Mammary epithelial cell (primary cell): ENCODE measurements at regions not wholly inside any gene's neighbourhood (a gene's known extent, or its start where the extent isn't known, plus 50 kb on each side); places are given as distances from the start of the nearest gene placed in this dataset.

Experiments used
- CTCF ChIP-seq, 2 donors: IDR thresholded peaks in 1 of 2; conservative IDR thresholded peaks in 1 of 2; 2 replicates each; pipeline ENCODE4 v1.5.1; 2011 to 2012; ENCODE audit warnings: inconsistent platforms in 2 of 2, low read length in 2 of 2, mild to moderate bottlenecking in 2 of 2, control low read depth in 1 of 2, low read depth in 1 of 2; ENCODE audit not compliant: insufficient read depth in 1 of 2; ENCODE audit errors: extremely low read depth in 1 of 2
- EZH2 ChIP-seq: IDR thresholded peaks from 2 replicates; pipeline ENCODE4 v1.6.1; 2012; ENCODE audit warnings: low read length, inconsistent platforms, borderline replicate concordance

GRCh38 chr3:154970797-154971196 is 109.3 kb upstream of the MME start:
- TF ChIP-seq CTCF (conservative IDR thresholded peaks at IDR 0.05 in 1 of 2, IDR thresholded peaks at IDR 0.05 in 1 of 2; ENCODE audit: extremely low read depth in 1 of 2, insufficient read depth in 1 of 2, low read depth in 1 of 2, low read length in 2 of 2) (no peak), EZH2 (no peak)
